ENCODE measurements at regions not wholly inside any gene's neighbourhood (a gene's known extent, or its start where the extent isn't known, plus 50 kb on each side); places are given as distances from the start of the nearest gene placed in this dataset.

DNA sequence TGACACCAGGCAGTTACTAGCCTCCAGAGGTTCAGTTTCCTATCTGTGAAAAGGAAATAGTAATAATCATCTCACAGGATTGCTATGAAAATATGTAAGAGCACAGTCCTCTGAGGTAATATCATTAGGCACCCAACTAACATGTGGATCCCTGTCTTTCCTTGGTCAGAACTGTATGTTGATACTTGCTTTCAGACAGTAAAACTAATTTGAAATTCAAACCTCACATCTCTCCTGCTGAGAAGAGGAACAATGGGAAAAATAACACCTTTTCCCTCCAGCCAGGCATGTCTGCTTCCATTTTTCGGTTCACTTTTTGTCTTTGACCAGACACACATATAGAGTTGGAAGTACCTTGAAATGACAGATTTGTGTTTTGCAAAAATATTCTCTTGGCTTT, 262.7 kb downstream of the IL15 start (continued):
- TF ChIP-seq, protein P1, sequence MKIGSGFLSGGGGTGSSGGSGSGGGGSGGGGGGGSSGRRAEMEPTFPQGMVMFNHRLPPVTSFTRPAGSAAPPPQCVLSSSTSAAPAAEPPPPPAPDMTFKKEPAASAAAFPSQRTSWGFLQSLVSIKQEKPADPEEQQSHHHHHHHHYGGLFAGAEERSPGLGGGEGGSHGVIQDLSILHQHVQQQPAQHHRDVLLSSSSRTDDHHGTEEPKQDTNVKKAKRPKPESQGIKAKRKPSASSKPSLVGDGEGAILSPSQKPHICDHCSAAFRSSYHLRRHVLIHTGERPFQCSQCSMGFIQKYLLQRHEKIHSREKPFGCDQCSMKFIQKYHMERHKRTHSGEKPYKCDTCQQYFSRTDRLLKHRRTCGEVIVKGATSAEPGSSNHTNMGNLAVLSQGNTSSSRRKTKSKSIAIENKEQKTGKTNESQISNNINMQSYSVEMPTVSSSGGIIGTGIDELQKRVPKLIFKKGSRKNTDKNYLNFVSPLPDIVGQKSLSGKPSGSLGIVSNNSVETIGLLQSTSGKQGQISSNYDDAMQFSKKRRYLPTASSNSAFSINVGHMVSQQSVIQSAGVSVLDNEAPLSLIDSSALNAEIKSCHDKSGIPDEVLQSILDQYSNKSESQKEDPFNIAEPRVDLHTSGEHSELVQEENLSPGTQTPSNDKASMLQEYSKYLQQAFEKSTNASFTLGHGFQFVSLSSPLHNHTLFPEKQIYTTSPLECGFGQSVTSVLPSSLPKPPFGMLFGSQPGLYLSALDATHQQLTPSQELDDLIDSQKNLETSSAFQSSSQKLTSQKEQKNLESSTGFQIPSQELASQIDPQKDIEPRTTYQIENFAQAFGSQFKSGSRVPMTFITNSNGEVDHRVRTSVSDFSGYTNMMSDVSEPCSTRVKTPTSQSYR (CRISPR knock-in tag; IDR thresholded peaks at IDR 0.05), result no peak
- TF ChIP-seq CREM (CRISPR knock-in tag; IDR thresholded peaks at IDR 0.05) (no peak), TEAD1 (CRISPR knock-in tag; IDR thresholded peaks at IDR 0.05) (no peak), JUN (CRISPR knock-in tag; IDR thresholded peaks at IDR 0.05) (no peak), PRRX2 (CRISPR knock-in tag; IDR thresholded peaks at IDR 0.05) (no peak)
- TF ChIP-seq, protein P2, sequence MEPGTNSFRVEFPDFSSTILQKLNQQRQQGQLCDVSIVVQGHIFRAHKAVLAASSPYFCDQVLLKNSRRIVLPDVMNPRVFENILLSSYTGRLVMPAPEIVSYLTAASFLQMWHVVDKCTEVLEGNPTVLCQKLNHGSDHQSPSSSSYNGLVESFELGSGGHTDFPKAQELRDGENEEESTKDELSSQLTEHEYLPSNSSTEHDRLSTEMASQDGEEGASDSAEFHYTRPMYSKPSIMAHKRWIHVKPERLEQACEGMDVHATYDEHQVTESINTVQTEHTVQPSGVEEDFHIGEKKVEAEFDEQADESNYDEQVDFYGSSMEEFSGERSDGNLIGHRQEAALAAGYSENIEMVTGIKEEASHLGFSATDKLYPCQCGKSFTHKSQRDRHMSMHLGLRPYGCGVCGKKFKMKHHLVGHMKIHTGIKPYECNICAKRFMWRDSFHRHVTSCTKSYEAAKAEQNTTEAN (CRISPR knock-in tag; IDR thresholded peaks at IDR 0.05), result no peak
- TF ChIP-seq, protein P3, sequence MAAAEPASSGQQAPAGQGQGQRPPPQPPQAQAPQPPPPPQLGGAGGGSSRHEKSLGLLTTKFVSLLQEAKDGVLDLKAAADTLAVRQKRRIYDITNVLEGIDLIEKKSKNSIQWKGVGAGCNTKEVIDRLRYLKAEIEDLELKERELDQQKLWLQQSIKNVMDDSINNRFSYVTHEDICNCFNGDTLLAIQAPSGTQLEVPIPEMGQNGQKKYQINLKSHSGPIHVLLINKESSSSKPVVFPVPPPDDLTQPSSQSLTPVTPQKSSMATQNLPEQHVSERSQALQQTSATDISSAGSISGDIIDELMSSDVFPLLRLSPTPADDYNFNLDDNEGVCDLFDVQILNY (CRISPR knock-in tag; IDR thresholded peaks at IDR 0.05), result no peak
- TF ChIP-seq, protein P4, sequence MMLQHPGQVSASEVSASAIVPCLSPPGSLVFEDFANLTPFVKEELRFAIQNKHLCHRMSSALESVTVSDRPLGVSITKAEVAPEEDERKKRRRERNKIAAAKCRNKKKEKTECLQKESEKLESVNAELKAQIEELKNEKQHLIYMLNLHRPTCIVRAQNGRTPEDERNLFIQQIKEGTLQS (CRISPR knock-in tag; conservative IDR thresholded peaks at IDR 0.05), result no peak
- TF ChIP-seq, protein P5, sequence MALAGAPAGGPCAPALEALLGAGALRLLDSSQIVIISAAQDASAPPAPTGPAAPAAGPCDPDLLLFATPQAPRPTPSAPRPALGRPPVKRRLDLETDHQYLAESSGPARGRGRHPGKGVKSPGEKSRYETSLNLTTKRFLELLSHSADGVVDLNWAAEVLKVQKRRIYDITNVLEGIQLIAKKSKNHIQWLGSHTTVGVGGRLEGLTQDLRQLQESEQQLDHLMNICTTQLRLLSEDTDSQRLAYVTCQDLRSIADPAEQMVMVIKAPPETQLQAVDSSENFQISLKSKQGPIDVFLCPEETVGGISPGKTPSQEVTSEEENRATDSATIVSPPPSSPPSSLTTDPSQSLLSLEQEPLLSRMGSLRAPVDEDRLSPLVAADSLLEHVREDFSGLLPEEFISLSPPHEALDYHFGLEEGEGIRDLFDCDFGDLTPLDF (CRISPR knock-in tag; IDR thresholded peaks at IDR 0.05), result no peak

DNA sequence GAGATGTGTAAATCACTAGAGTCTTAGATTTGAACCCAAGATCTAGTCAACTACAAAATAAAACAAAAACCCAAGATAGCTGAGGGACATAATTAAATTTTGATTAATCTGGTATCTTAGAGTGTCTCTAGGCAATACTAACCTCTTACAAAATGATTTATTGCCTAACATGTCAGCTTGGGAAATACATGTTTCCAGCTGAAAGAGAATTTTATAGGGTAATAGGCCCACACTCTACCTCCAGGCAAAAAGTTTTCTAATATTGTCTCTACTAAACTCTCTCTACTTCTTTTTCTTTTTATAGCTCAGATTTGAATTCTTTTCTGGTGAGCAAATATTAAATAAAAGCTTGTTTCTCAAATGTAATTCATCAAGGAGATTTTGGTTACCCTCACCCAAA, 263.2 kb downstream of the IL15 start:
- no peak overlapping the region for H3K27ac Mint-ChIP-seq
- peaks cover 11% of the 10 kb centered on the region for H3K36me3 Mint-ChIP-seq
- H3K4me1 Mint-ChIP-seq, result peaks cover 41% of the 10 kb centered on the region
- DNase-seq (ENCODE audit: low spot score) (no peak), ATAC-seq (no peak)
- CTCF ChIA-PET, result no interaction called here
- TF ChIP-seq NR3C1 (CRISPR knock-in tag; conservative IDR thresholded peaks at IDR 0.05; ENCODE audit: low read depth), result no peak
- TF ChIP-seq ZNF263 (CRISPR knock-in tag; IDR thresholded peaks at IDR 0.05; ENCODE audit: low read depth), result no peak
- TF ChIP-seq, protein P6, sequence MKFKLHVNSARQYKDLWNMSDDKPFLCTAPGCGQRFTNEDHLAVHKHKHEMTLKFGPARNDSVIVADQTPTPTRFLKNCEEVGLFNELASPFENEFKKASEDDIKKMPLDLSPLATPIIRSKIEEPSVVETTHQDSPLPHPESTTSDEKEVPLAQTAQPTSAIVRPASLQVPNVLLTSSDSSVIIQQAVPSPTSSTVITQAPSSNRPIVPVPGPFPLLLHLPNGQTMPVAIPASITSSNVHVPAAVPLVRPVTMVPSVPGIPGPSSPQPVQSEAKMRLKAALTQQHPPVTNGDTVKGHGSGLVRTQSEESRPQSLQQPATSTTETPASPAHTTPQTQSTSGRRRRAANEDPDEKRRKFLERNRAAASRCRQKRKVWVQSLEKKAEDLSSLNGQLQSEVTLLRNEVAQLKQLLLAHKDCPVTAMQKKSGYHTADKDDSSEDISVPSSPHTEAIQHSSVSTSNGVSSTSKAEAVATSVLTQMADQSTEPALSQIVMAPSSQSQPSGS (CRISPR knock-in tag; IDR thresholded peaks at IDR 0.05; ENCODE audit: borderline replicate concordance, low read depth), result no peak
- TF ChIP-seq MYBL2 (CRISPR knock-in tag; IDR thresholded peaks at IDR 0.05), result no peak
- peaks cover 18% of the 10 kb centered on the region for H3K9me3 Mint-ChIP-seq
- POLR2A ChIA-PET, result no interaction called here
- no peaks in the 10 kb centered on the region for H3K27me3 Mint-ChIP-seq (ENCODE audit: low read depth)
- no peak overlapping the region for H3K4me3 Mint-ChIP-seq

DNA sequence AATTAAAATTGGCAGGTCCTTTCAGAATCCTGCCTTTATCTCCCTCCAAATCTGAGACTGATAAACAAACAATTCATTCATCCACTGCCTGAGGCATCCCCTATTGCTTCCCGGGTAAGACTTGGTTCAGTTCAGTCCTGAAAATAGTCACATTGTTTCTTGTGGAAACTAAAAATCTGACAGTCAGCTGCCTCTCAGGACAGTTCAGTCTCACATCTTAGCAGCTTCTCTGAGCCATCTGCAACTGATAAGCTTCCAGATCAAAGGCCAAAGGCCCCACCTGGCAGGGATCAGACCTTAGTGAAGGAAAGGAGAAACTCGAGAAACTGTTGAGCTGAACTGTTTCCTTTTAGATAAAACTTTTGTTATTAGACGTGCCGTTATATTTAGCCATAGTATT, 264.5 kb downstream of the IL15 start:
- Mint-ChIP-seq H3K4me1 (peaks cover 41% of the 10 kb centered on the region), H3K9me3 (peaks cover 18% of the 10 kb centered on the region), H3K4me3 (no peak overlapping the region), H3K36me3 (peaks cover 11% of the 10 kb centered on the region), H3K27me3 (ENCODE audit: low read depth) (no peaks in the 10 kb centered on the region), H3K27ac (no peak overlapping the region)
- POLR2A ChIA-PET, result no interaction called here
- ATAC-seq (no peak), DNase-seq (ENCODE audit: low spot score) (no peak)
- CTCF ChIA-PET, result no interaction called here
- no peak for TF ChIP-seq GABPB1 (CRISPR knock-in tag; IDR thresholded peaks at IDR 0.05)
- TF ChIP-seq IRF2 (CRISPR knock-in tag; IDR thresholded peaks at IDR 0.05; ENCODE audit: borderline replicate concordance, low read depth), result no peak
- TF ChIP-seq, protein P7, sequence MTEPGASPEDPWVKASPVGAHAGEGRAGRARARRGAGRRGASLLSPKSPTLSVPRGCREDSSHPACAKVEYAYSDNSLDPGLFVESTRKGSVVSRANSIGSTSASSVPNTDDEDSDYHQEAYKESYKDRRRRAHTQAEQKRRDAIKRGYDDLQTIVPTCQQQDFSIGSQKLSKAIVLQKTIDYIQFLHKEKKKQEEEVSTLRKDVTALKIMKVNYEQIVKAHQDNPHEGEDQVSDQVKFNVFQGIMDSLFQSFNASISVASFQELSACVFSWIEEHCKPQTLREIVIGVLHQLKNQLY (CRISPR knock-in tag; IDR thresholded peaks at IDR 0.05), result no peak
- TF ChIP-seq, protein P5 (CRISPR knock-in tag; IDR thresholded peaks at IDR 0.05), result no peak
- TF ChIP-seq, protein P1 (CRISPR knock-in tag; IDR thresholded peaks at IDR 0.05), result no peak
- no peak for TF ChIP-seq NFYB (CRISPR knock-in tag; conservative IDR thresholded peaks at IDR 0.05; ENCODE audit: low read depth)
- no peak for TF ChIP-seq ZNF671 (CRISPR knock-in tag; IDR thresholded peaks at IDR 0.05)
- TF ChIP-seq, protein P8, sequence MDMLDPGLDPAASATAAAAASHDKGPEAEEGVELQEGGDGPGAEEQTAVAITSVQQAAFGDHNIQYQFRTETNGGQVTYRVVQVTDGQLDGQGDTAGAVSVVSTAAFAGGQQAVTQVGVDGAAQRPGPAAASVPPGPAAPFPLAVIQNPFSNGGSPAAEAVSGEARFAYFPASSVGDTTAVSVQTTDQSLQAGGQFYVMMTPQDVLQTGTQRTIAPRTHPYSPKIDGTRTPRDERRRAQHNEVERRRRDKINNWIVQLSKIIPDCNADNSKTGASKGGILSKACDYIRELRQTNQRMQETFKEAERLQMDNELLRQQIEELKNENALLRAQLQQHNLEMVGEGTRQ (CRISPR knock-in tag; IDR thresholded peaks at IDR 0.05), result no peak
- TF ChIP-seq ZNF219 (CRISPR knock-in tag; IDR thresholded peaks at IDR 0.05; ENCODE audit: borderline replicate concordance), result no peak
